Suppressor macrophage treated with lipopolysaccharide for 4 hours (primary cell): ENCODE measurements at regions not wholly inside any gene's neighbourhood (a gene's known extent, or its start where the extent isn't known, plus 50 kb on each side); places are given as distances from the start of the nearest gene placed in this dataset.

ENCODE experiments used
- DNase-seq: peaks from one replicate; pipeline ENCODE4 v3.0.0-alpha.2; 2020

DNA sequence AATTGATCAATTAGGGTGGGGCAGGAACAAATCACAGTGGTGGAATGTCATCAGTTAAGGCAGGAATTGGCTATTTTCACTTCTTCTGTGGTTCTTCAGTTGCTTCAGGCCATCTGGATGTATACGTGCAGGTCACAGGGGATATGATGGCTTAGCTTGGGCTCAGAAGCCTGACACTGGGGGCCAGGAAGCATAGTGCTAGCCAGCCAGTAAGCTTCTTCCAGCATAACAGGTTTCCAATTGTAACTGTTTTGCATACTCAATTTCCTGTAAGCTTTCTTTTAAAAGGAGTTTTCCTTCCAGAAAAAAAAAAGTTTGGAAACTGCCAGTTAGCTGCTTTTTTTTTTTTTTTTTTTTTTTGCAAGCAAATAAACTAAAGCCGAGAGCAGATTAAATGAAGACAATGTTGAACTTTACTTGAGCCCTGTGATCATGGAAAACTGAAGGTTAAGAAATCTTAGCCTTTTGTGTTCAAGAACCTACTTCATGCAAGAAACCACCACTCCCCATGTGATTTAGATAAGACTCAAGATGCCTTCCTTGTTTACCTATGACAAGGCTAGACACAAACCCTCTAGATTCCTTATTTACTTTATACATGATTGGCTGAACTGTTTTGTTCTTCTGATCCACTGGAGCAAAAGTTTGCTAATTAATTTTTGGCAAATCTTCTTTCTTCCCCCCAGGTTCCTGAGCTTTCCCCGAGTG is 126.9 kb upstream of the LINC00305 start:
- DNase-seq, result no peak

GRCh38 chr18:64273724-64274123 is 124.8 kb upstream of the LINC00305 start:
- no peak for DNase-seq

- DNase-seq, result no peak
Observed at GRCh38 chr18:64271975-64272659, 123.2 kb upstream of the LINC00305 start.

GRCh38 chr18:64271246-64271645 is 122.4 kb upstream of the LINC00305 start:
- no peak for DNase-seq

DNA sequence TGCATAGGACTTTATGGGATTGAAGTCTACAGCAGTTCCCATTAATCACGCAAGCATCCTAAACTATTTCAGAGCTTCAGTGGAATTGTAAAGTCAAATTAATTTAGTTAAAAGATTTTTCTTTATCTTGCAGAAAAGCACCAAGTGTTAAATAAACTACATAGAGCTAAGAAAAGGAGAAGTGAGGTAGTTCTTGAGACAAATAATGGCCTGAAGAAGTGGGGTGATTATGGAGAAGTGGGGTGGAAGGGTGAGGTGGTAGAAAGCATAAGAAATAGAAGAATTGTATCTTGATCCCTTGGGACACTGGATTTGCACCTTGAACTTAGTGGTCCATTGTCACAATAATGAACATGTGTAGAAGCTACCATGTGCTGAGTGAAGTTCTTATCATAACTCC is 121.7 kb upstream of the LINC00305 start:
- DNase-seq, result no peak

GRCh38 chr18:64270121-64270520 is 121.2 kb upstream of the LINC00305 start:
- no peak for DNase-seq

- no peak for DNase-seq
Observed at GRCh38 chr18:64264171-64264570, 115.3 kb upstream of the LINC00305 start.

GRCh38 chr18:64260810-64261209 is 111.9 kb upstream of the LINC00305 start:
- no peak for DNase-seq

- DNase-seq, result no peak
Observed at GRCh38 chr18:64259871-64260270, 111.0 kb upstream of the LINC00305 start.

GRCh38 chr18:64258111-64258650 is 109.3 kb upstream of the LINC00305 start:
- DNase-seq, result no peak

DNA sequence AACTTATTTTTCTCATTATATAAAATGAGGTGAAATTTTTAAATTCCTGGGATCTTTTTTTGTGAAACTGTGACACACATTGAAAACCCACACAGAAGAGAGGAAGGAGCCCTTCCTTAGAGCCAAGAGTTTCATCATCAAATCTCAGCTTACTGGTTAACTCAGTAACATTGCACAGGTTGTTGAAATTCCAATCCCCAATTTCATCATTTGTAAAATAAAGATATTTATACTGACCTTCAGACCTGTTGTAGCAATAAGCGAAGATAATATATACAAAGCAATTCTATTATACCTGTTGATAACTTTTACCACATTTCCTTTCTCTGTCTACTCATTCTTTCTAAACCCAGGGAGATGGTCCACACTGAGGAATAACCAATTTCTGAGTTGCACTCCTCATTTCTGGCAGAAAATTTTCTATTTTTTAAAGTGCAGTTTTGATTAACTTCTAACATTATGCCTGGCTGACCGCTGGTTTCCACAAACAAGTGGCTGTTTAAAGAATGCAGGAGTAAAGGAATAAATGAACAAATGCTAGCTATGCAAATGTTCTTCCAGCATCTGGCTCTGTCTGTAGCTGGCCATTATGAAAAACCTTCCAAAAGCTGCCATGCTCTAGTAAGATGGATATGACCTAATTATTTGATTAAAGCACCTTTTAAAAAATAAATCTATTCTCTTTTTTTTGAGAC is 105.7 kb upstream of the LINC00305 start:
- no peak for DNase-seq

DNA sequence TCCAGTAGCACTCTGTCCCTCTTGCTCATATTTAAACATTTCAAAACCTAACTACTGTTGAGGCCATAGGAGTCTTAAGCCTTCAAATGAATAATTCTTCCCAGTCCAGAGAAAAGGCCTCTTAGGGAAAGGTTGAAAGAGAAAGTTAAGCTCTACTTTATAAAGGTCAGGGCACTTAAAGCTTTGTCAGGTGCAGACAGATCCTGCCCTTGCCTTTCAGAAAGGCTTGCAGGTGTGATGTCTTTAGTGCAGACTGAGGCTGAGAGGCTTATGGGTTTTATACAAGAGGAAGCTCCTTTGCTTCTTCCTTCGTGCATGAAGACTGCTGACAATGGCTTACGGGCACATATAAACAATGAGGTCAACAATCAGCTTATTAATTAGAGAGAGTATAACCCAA is 105.0 kb upstream of the LINC00305 start:
- no peak for DNase-seq

DNA sequence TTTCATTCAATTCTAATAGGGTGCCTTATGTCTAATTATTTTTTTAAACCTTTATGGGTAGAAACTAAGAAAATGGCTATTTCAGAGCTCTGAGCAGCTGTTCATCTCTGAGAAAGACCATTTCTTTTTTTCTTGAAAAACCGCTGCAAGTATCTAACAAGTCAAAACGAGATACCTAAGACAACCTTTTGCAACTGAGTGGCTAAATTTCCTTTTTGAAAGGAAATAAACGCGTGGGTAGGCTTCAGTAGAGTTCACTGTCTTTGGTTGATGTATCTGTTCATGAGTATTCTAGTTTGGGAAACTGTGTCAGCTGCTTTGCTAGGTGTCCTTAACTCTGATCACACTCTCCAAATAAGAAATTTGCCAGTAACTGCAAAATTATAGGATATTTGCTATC is 104.3 kb upstream of the LINC00305 start:
- DNase-seq, result no peak

GRCh38 chr18:64248836-64249235 is 99.9 kb upstream of the LINC00305 start:
- DNase-seq, result no peak

DNA sequence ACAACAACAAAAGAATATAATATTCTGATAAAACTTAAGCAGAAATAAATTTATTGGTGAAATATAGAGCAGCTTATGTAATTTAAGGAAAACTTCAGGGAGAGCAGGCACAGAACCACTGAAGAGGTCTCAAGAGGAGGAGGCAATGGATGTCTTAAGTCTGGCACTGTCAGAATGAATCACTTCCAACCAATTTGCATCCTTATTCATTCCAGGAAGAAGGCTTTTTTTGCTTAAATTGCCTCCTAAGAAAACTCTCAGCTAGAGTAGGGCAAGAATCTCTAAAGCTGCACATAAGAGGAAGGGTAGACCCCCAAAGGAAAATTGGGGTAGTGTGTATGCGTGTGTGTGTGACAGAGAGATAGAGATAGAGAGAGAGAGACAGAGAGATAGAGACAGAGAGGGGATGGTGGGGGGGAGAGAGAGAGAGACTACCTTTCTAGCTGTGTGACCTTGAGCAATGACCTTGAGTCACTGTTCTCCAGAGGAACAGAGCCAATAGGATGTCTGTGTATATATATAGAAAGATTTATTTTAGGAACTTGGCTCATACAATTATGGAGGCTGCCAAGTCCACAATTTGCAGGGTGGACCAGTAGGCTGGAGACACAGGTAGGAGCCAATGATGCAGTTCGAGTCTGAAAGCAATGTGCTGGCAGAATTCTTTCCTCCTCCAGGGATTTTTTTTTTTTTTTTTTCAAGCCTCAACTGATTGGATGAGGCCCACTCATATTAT is 96.4 kb upstream of the LINC00305 start:
- DNase-seq, result no peak

DNA sequence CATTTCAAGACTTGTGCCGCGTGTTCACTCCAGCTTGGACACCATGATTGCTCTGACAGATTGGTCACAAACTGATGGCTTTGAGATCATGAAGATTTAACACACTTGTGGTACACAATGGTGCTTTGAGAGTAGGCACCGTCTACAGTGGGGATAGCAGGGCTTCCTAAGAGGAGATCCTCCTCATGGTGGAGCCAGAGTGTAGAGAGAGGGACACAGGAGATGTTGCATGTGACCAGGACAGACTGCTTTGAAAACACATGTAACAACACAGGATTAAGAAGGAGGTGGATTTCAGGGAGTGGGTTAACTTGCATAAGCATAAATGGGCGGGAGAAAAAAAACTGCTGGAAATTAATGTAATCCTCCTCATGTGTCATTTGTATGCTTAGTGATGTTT is 95.7 kb upstream of the LINC00305 start:
- no peak for DNase-seq

GRCh38 chr18:64240316-64240715 is 91.4 kb upstream of the LINC00305 start:
- no peak for DNase-seq

DNA sequence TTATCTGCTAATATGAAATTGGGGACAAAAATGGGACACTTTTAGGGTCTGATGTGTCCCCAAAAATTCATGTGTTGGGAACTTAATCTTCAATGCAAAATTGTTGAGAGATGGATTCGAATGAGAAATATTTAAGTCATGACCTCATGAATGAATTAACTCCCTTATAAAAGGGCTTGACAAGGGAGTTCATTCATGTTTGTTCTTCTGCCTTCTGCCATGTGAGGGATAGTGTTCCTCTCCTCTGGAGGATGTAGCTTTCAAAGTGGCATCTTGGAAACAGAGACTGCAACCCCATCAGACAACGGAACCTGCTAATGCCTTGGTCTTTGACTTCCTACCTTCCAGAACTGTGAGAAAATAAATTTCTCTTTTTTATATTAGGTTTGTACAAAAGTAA is 89.2 kb upstream of the LINC00305 start:
- no peak for DNase-seq

DNA sequence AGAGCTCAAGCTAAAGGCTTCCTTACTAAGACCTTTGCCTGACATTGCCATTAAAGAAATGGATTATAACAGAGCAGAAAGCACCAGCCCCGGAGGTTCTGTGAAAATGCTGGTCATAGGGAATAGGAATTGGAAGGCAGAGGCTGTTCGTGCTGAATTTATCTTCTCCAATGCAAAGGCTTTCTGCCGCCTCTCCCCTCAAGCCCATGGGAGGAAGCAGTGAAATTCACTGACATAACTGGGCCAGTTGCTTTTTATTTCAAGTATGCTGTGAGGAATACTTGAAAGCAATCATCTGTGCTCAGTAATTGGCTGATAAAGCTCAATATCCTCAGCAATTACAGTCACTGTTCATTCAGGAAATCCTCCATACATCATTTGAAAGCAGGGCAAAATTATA is 85.4 kb upstream of the LINC00305 start:
- no peak for DNase-seq

DNA sequence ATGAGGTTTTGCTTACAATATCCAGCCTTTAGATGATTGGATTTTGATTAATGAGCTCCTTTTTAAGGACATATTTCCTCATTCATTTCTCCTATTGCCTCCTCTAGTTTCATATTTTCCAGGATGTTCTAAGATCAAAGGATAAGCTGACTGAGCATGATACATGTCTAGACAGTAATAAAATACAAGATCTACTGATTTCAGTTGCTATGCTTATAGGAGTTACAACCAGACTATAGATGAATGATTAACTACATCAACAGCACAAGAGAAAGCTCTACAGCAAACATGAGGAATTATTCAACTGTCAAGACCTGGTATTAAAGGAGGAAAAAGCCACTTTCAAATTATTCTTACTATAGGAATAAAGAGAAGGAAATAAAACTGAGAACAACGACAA is 85.0 kb upstream of the LINC00305 start:
- DNase-seq, result no peak

- DNase-seq, result no peak
Observed at GRCh38 chr18:64220941-64221340, 72.1 kb upstream of the LINC00305 start.

GRCh38 chr18:64219517-64219916 is 70.6 kb upstream of the LINC00305 start:
- DNase-seq, result no peak

DNA sequence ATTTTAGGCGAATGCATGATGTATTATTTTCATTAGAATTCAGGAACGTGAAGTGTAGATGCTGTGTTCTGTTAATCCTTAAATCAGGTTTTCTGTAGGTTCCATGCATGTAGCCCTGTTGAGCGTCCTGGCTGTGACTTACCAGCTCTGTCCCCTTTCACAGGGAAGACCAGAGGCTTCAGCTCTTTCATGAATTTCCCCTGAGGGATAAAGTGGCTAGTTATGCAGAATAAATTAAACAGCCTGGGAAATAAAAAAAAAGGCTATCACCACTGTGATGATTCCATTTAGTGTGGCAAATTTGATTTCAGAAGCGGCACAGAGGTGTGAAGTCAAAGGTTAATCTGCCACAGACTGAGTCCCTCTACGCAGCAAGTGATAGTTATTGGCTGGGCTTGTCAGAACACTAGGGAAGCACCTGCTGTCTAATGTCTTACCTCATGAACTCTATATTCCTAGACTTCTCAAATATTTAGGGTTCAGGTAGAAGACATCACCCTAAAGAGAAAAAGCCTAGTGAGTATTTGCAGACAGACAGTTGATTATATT is 61.6 kb upstream of the LINC00305 start:
- no peak for DNase-seq
